ENCODE measurements at regions not wholly inside any gene's neighbourhood (a gene's known extent, or its start where the extent isn't known, plus 50 kb on each side); places are given as distances from the start of the nearest gene placed in this dataset.

DNA sequence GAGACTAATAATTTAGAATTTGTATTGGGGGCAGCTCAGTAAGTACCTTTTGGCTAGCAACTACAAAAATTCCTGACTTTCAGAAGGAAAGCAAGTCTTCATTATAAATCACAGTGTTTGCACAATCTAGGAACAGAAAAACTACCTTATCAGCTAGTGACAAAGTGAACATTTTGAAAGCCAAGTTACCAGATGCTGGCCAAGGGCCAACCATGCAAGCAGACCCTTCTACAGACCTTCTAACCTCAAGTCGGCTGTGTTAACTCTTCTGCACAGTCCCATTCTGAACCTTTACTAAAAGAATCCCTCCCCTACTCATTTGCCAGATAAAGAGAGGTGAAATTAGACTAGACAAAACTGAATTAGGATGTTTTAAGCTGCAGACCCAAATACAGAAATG is 341.9 kb downstream of the COL12A1 start:
- no peak for TF ChIP-seq EZH2 (IDR thresholded peaks at IDR 0.05; ENCODE audit: borderline replicate concordance, low read depth, low read length)
- no peak for TF ChIP-seq JUND (IDR thresholded peaks at IDR 0.05; ENCODE audit: borderline replicate concordance, low read depth, low read length)
- no peak for TF ChIP-seq JUND (tag; IDR thresholded peaks at IDR 0.05; ENCODE audit: borderline replicate concordance, low read depth, low read length)
- TF ChIP-seq, protein P1, sequence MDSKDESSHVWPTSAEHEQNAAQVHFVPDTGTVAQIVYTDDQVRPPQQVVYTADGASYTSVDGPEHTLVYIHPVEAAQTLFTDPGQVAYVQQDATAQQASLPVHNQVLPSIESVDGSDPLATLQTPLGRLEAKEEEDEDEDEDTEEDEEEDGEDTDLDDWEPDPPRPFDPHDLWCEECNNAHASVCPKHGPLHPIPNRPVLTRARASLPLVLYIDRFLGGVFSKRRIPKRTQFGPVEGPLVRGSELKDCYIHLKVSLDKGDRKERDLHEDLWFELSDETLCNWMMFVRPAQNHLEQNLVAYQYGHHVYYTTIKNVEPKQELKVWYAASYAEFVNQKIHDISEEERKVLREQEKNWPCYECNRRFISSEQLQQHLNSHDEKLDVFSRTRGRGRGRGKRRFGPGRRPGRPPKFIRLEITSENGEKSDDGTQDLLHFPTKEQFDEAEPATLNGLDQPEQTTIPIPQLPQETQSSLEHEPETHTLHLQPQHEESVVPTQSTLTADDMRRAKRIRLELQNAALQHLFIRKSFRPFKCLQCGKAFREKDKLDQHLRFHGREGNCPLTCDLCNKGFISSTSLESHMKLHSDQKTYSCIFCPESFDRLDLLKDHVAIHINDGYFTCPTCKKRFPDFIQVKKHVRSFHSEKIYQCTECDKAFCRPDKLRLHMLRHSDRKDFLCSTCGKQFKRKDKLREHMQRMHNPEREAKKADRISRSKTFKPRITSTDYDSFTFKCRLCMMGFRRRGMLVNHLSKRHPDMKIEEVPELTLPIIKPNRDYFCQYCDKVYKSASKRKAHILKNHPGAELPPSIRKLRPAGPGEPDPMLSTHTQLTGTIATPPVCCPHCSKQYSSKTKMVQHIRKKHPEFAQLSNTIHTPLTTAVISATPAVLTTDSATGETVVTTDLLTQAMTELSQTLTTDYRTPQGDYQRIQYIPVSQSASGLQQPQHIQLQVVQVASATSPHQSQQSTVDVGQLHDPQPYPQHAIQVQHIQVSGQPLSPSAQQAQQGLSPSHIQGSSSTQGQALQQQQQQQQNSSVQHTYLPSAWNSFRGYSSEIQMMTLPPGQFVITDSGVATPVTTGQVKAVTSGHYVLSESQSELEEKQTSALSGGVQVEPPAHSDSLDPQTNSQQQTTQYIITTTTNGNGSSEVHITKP (IDR thresholded peaks at IDR 0.05; ENCODE audit: partially characterized antibody) = no peak

All from K562 (cell line).